ENCODE measurements at regions not wholly inside any gene's neighbourhood (a gene's known extent, or its start where the extent isn't known, plus 50 kb on each side); places are given as distances from the start of the nearest gene placed in this dataset.

DNA sequence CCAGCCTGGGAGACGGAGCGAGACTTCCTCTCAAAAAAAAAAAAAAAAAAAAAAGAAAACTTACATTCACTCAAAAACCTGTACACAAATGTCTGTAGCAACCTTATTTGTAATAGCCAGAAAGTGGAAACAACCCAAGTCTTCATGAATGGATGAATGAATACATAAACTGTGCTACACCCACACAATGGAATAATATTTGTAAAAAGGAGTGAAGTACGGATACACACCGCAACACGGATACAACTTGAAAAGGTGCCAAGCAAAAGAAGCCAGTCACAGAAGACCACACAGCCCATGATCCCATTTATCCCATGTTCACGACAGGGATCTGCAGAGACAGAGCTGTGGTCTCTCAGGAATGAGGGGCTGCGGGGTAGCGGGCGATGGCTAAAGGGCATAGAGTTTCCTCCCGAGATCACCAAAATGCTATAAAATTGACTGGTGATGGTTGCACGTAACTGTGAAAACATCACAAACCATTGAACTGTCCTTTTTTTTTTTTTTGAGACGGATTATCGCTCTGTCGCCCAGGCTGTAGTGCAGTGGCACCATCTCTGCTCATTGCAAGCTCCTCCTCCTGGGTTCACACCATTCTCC lies 76.2 kb upstream of the COL5A1 start:
- TF ChIP-seq CTCF (IDR thresholded peaks at IDR 0.05 in 4 of 5, conservative IDR thresholded peaks at IDR 0.05 in 1 of 5) (no peak), POLR2A (IDR thresholded peaks at IDR 0.05) (no peak)

Measured in gastrocnemius medialis (tissue), 4 donors.